ENCODE measurements at regions not wholly inside any gene's neighbourhood (a gene's known extent, or its start where the extent isn't known, plus 50 kb on each side); places are given as distances from the start of the nearest gene placed in this dataset.

DNA sequence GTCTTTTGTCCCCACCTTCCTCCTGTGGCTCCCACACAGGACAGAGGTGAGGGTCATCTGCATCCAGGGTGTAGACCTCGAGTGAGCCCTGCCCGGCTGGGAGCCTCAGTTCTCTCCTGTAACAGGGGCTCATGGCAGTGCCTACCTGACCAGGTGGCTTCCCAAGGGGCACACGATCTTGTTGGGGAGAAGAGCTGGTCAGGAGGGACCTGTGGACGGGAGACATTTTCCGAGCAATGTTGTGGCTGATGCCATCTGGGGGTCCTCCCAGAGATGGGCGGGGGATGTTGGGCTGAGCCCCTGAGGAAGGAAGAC is 51.9 kb downstream of the CEBPB start:
- no CpG with 5 or more reads among the region's 6 CpGs for WGBS, 2 donors (ENCODE audit: extremely low coverage in 2 of 2, insufficient read length in 2 of 2, insufficient replicate concordance in 1 of 2)
- H2AFZ ChIP-seq (ENCODE audit: low read length) = no peak overlapping the region
- H2AK5ac ChIP-seq (ENCODE audit: low read depth, low read length) = peak overlapping the region; percentile 53
- H3K9ac ChIP-seq (ENCODE audit: low read depth, low read length, poor library complexity) = no peak overlapping the region
- H2BK12ac ChIP-seq (ENCODE audit: low read length) = peak overlapping the region; percentile 95
- no peak overlapping the region for H2BK15ac ChIP-seq (ENCODE audit: low read length)
- no peak overlapping the region for H3K23ac ChIP-seq (ENCODE audit: low read depth, low read length, poor library complexity)
- peaks cover 0 to 6% (median 0%) of the 10 kb centered on the region in 3 experiments for H3K27me3 ChIP-seq (ENCODE audit: control insufficient read depth in 3 of 3, insufficient read depth in 3 of 3, low read depth in 1 of 3, low read length in 3 of 3)
- no peak overlapping the region for H3K4ac ChIP-seq (ENCODE audit: low read length)
- H3K36me3 ChIP-seq (replicated peaks in 1 of 2; ENCODE audit: control insufficient read depth in 2 of 2, insufficient read depth in 2 of 2, low read length in 2 of 2) = no peaks in the 10 kb centered on the region
- no peak overlapping the region for H3K4me2 ChIP-seq (ENCODE audit: insufficient read depth, low read length, poor library complexity, severe bottlenecking)
- H3K27ac ChIP-seq (replicated peaks; ENCODE audit: low read length) = no peak overlapping the region
- no peak overlapping the region for H3K18ac ChIP-seq (ENCODE audit: low read length)
- H3K79me1 ChIP-seq (ENCODE audit: low read depth, low read length) = peaks cover 2% of the 10 kb centered on the region
- DNase-seq (ENCODE audit: low spot score) = no peak
- H2BK5ac ChIP-seq (ENCODE audit: low read length) = no peak overlapping the region
- no peak overlapping the region for H4K91ac ChIP-seq (ENCODE audit: low read depth, low read length, poor library complexity)
- H3K4me3 ChIP-seq (ENCODE audit: low read length in 2 of 2) = no peak overlapping the region
- no peak overlapping the region for H3K14ac ChIP-seq (ENCODE audit: low read length)
- no peaks in the 10 kb centered on the region for H3K9me3 ChIP-seq (replicated peaks in 1 of 2; ENCODE audit: control insufficient read depth in 2 of 2, insufficient read depth in 1 of 2, low read depth in 1 of 2, low read length in 2 of 2)
- no peak overlapping the region for H4K8ac ChIP-seq (ENCODE audit: low read depth, low read length)
- H3K4me1 ChIP-seq (ENCODE audit: control insufficient read depth in 2 of 2, insufficient read depth in 1 of 2, low read depth in 1 of 2, low read length in 2 of 2) = peaks cover 0 to 2% of the 10 kb centered on the region in 2 donors
- no peak overlapping the region for H2BK120ac ChIP-seq (ENCODE audit: low read depth, low read length)

DNA sequence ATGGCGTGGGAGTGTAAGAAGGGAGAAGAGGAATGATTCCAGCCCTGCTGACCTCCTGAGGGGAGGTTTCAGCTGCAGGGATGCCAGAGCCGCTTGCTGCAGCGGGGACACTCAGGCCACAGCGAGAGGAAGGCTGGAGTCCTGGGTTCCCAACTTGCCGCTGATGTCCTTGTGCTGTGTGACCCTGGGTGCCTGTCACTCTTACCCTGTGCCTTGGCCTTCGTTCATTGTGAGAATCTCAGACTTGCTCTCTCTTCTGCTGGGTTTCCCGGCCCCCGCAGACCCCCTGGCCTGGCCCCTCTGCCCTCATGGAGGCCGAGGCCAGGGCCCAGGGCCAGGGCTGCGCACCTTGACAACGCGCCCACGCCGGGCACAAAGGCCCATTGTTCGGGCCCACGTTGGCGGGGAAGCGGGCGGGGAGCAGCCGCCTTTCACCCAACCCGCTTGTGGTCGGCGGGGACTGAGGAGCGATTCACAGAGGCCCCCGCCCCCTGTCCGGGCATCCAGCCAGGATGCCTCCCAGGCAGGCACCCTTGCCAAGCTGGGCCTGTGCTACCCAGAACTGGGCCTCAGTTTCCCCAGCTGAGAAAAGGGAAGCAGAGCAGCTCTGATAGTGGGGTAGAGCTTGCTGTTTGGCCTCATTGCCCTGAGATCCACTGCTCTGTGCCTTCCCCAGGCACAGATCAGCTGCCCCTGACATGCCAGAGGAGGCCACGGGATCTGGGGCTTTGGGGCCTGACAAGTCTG is 52.4 kb downstream of the CEBPB start:
- no peak for DNase-seq (ENCODE audit: low spot score)
- Histone ChIP-seq H3K36me3 (replicated peaks in 1 of 2; ENCODE audit: control insufficient read depth in 2 of 2, insufficient read depth in 2 of 2, low read length in 2 of 2) (no peaks in the 10 kb centered on the region), H3K9me3 (replicated peaks in 1 of 2; ENCODE audit: control insufficient read depth in 2 of 2, insufficient read depth in 1 of 2, low read depth in 1 of 2, low read length in 2 of 2) (no peaks in the 10 kb centered on the region), H3K27ac (replicated peaks; ENCODE audit: low read length) (no peak overlapping the region), H3K27me3 (ENCODE audit: control insufficient read depth in 3 of 3, insufficient read depth in 3 of 3, low read depth in 1 of 3, low read length in 3 of 3) (peaks cover 0 to 11% (median 0%) of the 10 kb centered on the region in 3 experiments), H3K14ac (ENCODE audit: low read length) (no peak overlapping the region), H3K23ac (ENCODE audit: low read depth, low read length, poor library complexity) (no peak overlapping the region), H2BK5ac (ENCODE audit: low read length) (no peak overlapping the region), H3K9ac (ENCODE audit: low read depth, low read length, poor library complexity) (no peak overlapping the region), H4K91ac (ENCODE audit: low read depth, low read length, poor library complexity) (no peak overlapping the region), H3K4ac (ENCODE audit: low read length) (no peak overlapping the region), H4K8ac (ENCODE audit: low read depth, low read length) (no peak overlapping the region), H2BK12ac (ENCODE audit: low read length) (peak overlapping the region; percentile 7), H3K4me1 (ENCODE audit: control insufficient read depth in 2 of 2, insufficient read depth in 1 of 2, low read depth in 1 of 2, low read length in 2 of 2) (peaks cover 0 to 2% of the 10 kb centered on the region in 2 donors), H2AK5ac (ENCODE audit: low read depth, low read length) (peak overlapping the region; percentile 42), H3K4me3 (ENCODE audit: low read length in 2 of 2) (no peak overlapping the region), H3K18ac (ENCODE audit: low read length) (peak overlapping the region; percentile 79), H3K4me2 (ENCODE audit: insufficient read depth, low read length, poor library complexity, severe bottlenecking) (no peak overlapping the region), H2AFZ (ENCODE audit: low read length) (no peak overlapping the region), H3K79me1 (ENCODE audit: low read depth, low read length) (peaks cover 2% of the 10 kb centered on the region), H2BK120ac (ENCODE audit: low read depth, low read length) (no peak overlapping the region), H2BK15ac (ENCODE audit: low read length) (peak overlapping the region; percentile 69)
- no CpG with 5 or more reads among the region's 27 CpGs for WGBS, 2 donors (ENCODE audit: extremely low coverage in 2 of 2, insufficient read length in 2 of 2, insufficient replicate concordance in 1 of 2)

DNA sequence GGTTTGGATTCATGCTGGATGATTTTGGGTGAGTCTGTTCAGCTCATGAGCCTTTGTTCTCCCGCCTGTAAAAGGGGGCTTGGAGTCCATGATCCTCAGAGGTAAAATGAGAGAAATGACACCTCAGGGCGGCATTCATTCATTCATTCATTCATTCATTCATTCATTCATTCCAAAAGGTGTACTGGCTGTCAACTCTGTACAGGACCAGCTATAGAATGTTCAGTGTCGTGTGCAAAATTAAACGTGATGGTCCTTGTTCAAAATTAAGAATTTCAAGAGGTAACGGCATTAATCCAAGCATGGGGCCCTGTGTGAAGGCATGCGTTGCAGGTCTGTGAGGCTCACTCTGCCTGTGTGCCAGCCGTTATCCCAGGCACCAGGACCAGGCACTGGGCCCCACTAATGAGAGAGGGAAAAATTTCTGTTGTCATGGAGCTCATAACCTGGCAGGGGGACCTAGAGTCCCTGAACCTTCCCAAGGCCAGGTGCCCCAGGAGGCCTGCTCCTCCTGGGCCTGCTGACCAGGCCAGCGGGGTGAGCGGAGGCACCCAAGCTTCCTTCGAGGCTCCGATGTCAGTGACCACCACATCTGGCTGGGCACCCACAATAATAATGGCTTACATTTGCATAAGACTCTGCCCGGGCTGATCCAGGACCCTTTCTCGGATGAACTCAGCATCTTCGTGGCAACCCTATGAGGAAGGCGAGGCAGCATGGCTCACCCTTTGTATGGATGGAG is 53.2 kb downstream of the CEBPB start:
- DNase-seq (ENCODE audit: low spot score) = no peak
- peak overlapping the region; percentile 69 for H2BK15ac ChIP-seq (ENCODE audit: low read length)
- peaks cover 0 to 11% (median 0%) of the 10 kb centered on the region in 3 experiments for H3K27me3 ChIP-seq (ENCODE audit: control insufficient read depth in 3 of 3, insufficient read depth in 3 of 3, low read depth in 1 of 3, low read length in 3 of 3)
- WGBS, 2 donors (ENCODE audit: extremely low coverage in 2 of 2, insufficient read length in 2 of 2, insufficient replicate concordance in 1 of 2) = no CpG with 5 or more reads among the region's 15 CpGs
- no peak overlapping the region for H2AFZ ChIP-seq (ENCODE audit: low read length)
- H4K8ac ChIP-seq (ENCODE audit: low read depth, low read length) = no peak overlapping the region
- H2BK120ac ChIP-seq (ENCODE audit: low read depth, low read length) = no peak overlapping the region
- H3K14ac ChIP-seq (ENCODE audit: low read length) = no peak overlapping the region
- no peaks in the 10 kb centered on the region for H3K36me3 ChIP-seq (replicated peaks in 1 of 2; ENCODE audit: control insufficient read depth in 2 of 2, insufficient read depth in 2 of 2, low read length in 2 of 2)
- H3K4me3 ChIP-seq (ENCODE audit: low read length in 2 of 2) = no peak overlapping the region
- no peak overlapping the region for H3K23ac ChIP-seq (ENCODE audit: low read depth, low read length, poor library complexity)
- peak overlapping the region; percentile 81 for H2AK5ac ChIP-seq (ENCODE audit: low read depth, low read length)
- H4K91ac ChIP-seq (ENCODE audit: low read depth, low read length, poor library complexity) = no peak overlapping the region
- H3K4ac ChIP-seq (ENCODE audit: low read length) = peak overlapping the region; percentile 39
- no peak overlapping the region for H2BK12ac ChIP-seq (ENCODE audit: low read length)
- H3K18ac ChIP-seq (ENCODE audit: low read length) = no peak overlapping the region
- no peaks in the 10 kb centered on the region for H3K9me3 ChIP-seq (replicated peaks in 1 of 2; ENCODE audit: control insufficient read depth in 2 of 2, insufficient read depth in 1 of 2, low read depth in 1 of 2, low read length in 2 of 2)
- peaks cover 0 to 2% of the 10 kb centered on the region in 2 donors for H3K4me1 ChIP-seq (ENCODE audit: control insufficient read depth in 2 of 2, insufficient read depth in 1 of 2, low read depth in 1 of 2, low read length in 2 of 2)
- H3K9ac ChIP-seq (ENCODE audit: low read depth, low read length, poor library complexity) = no peak overlapping the region
- no peak overlapping the region for H3K4me2 ChIP-seq (ENCODE audit: insufficient read depth, low read length, poor library complexity, severe bottlenecking)
- H2BK5ac ChIP-seq (ENCODE audit: low read length) = no peak overlapping the region
- no peak overlapping the region for H3K27ac ChIP-seq (replicated peaks; ENCODE audit: low read length)
- H3K79me1 ChIP-seq (ENCODE audit: low read depth, low read length) = peaks cover 2% of the 10 kb centered on the region

All from neuronal stem cell (in vitro differentiated cells).